Liver (tissue), 8 donors: ENCODE measurements at regions not wholly inside any gene's neighbourhood (a gene's known extent, or its start where the extent isn't known, plus 50 kb on each side); places are given as distances from the start of the nearest gene placed in this dataset.

ENCODE experiments used
- DNase-seq: peaks from one replicate; pipeline ENCODE4 v3.0.0-alpha.2; 2017; ENCODE audit warnings: low spot score
- H3K27ac ChIP-seq, 2 donors: one replicate each; pipeline ENCODE4 v1.7.0; 2013; ENCODE audit warnings: inconsistent platforms in 2 of 2, low read length in 2 of 2, control low read depth in 1 of 2, low read depth in 1 of 2, mild to moderate bottlenecking in 1 of 2
- H3K27me3 ChIP-seq, 4 donors: one replicate each; pipeline versions ENCODE4 v1.6.1 to v1.7.0; 2013; ENCODE audit warnings: low read length in 3 of 4, inconsistent platforms in 1 of 4, mild to moderate bottlenecking in 1 of 4, moderate library complexity in 1 of 4; ENCODE audit not compliant: control insufficient read depth in 4 of 4, insufficient read depth in 4 of 4
- H3K36me3 ChIP-seq, 4 donors: one replicate each; pipeline versions ENCODE4 v1.6.1 to v1.7.0; 2013; ENCODE audit warnings: low read length in 3 of 4, mild to moderate bottlenecking in 3 of 4, low read depth in 1 of 4, moderate library complexity in 1 of 4; ENCODE audit not compliant: control insufficient read depth in 4 of 4, insufficient read depth in 3 of 4
- H3K4me1 ChIP-seq, 4 donors: one replicate each; pipeline versions ENCODE4 v1.6.1 to v1.7.0; 2013; ENCODE audit warnings: low read length in 3 of 4, mild to moderate bottlenecking in 3 of 4, moderate library complexity in 1 of 4; ENCODE audit not compliant: control insufficient read depth in 4 of 4, insufficient read depth in 4 of 4
- H3K4me3 ChIP-seq, 3 donors: one replicate each; pipeline versions ENCODE4 v1.6.1 to v1.7.0; 2013; ENCODE audit warnings: low read length in 3 of 3, control low read depth in 1 of 3, low read depth in 1 of 3, mild to moderate bottlenecking in 1 of 3
- H3K9ac ChIP-seq, 2 donors: one replicate each; pipeline ENCODE4 v1.7.0; 2013; ENCODE audit warnings: low read length in 2 of 2, mild to moderate bottlenecking in 2 of 2, moderate library complexity in 2 of 2, control low read depth in 1 of 2, low read depth in 1 of 2
- H3K9me3 ChIP-seq, 4 donors: one replicate each; pipeline versions ENCODE4 v1.6.1 to v1.7.0; 2013; ENCODE audit warnings: low read length in 3 of 4; ENCODE audit not compliant: control insufficient read depth in 4 of 4
- ATF3 ChIP-seq: IDR thresholded peaks from 2 replicates; pipeline ENCODE4 v1.6.1; 2016; ENCODE audit warnings: antibody characterized with exemption
- CTCF ChIP-seq: fragments of 150-350 bp; IDR thresholded peaks from 2 replicates; pipeline ENCODE4 v1.5.1; 2017; ENCODE audit warnings: improper control_type of control experiment, low read depth, low read length; ENCODE audit not compliant: missing input control
- EGR1 ChIP-seq, 2 donors: IDR thresholded peaks; 2 replicates each; pipeline ENCODE4 v1.6.1; 2016 to 2018; ENCODE audit warnings: antibody characterized with exemption in 2 of 2, low read depth in 2 of 2
- FOXA1 ChIP-seq: IDR thresholded peaks from 2 replicates; pipeline ENCODE4 v1.6.1; 2016; ENCODE audit warnings: antibody characterized with exemption
- FOXA2 ChIP-seq: IDR thresholded peaks from 2 replicates; pipeline ENCODE4 v1.6.1; 2016; ENCODE audit warnings: antibody characterized with exemption
- GABPA ChIP-seq, 2 donors: IDR thresholded peaks in 1 of 2; conservative IDR thresholded peaks in 1 of 2; 2 replicates each; pipeline ENCODE4 v1.6.1; 2016; ENCODE audit warnings: antibody characterized with exemption in 2 of 2, mild to moderate bottlenecking in 1 of 2, moderate library complexity in 1 of 2
- HNF4A ChIP-seq, 2 donors: conservative IDR thresholded peaks; 2 replicates each; pipeline ENCODE4 v1.6.1; 2016; ENCODE audit warnings: antibody characterized with exemption in 2 of 2, mild to moderate bottlenecking in 2 of 2
- HNF4G ChIP-seq: IDR thresholded peaks from 2 replicates; pipeline ENCODE4 v1.6.1; 2016; ENCODE audit warnings: antibody characterized with exemption
- JUND ChIP-seq, 2 donors: IDR thresholded peaks; 2 replicates each; pipeline ENCODE4 v1.6.1; 2016; ENCODE audit warnings: antibody characterized with exemption in 2 of 2
- MAX ChIP-seq: IDR thresholded peaks from 2 replicates; pipeline ENCODE4 v1.6.1; 2016; ENCODE audit warnings: antibody characterized with exemption
- NR2F2 ChIP-seq: IDR thresholded peaks from 2 replicates; pipeline ENCODE4 v1.6.1; 2016; ENCODE audit warnings: antibody characterized with exemption
- RAD21 ChIP-seq, 2 donors: IDR thresholded peaks; 2 replicates each; pipeline ENCODE4 v1.6.1; 2016; ENCODE audit warnings: antibody characterized with exemption in 2 of 2, mild to moderate bottlenecking in 2 of 2
- REST ChIP-seq: IDR thresholded peaks from 2 replicates; pipeline ENCODE4 v1.6.1; 2016; ENCODE audit warnings: antibody characterized with exemption, mild to moderate bottlenecking
- RXRA ChIP-seq, 2 donors: IDR thresholded peaks; 2 replicates each; pipeline ENCODE4 v1.6.1; 2017 to 2018; ENCODE audit warnings: antibody characterized with exemption in 2 of 2, mild to moderate bottlenecking in 1 of 2
- SP1 ChIP-seq: IDR thresholded peaks from 2 replicates; pipeline ENCODE4 v1.6.1; 2018; ENCODE audit warnings: antibody characterized with exemption, mild to moderate bottlenecking
- TAF1 ChIP-seq: conservative IDR thresholded peaks from 2 replicates; pipeline ENCODE4 v1.6.1; 2016; ENCODE audit warnings: antibody characterized with exemption, mild to moderate bottlenecking
- YY1 ChIP-seq: IDR thresholded peaks from 2 replicates; pipeline ENCODE4 v1.6.1; 2016; ENCODE audit warnings: antibody characterized with exemption, mild to moderate bottlenecking
- ZBTB33 ChIP-seq: IDR thresholded peaks from 2 replicates; pipeline ENCODE4 v1.6.1; 2016; ENCODE audit warnings: antibody characterized with exemption
- WGBS: extraction: QIAGEN DNeasy Blood & Tissue Kit; methylation state at CpG from one replicate; pipeline ENCODE4 v1.1.7; 2013; 5-methylcytosine and 5-hydroxymethylcytosine counted together
- donor health status: healthy.
- donor health status: healthy.
- donor health status: healthy.
- donor health status: healthy.
- donor health status: healthy.

GRCh38 chr2:217325816-217326215 lies 466.0 kb upstream of the TNP1 start (continued):
- TF ChIP-seq REST, result no peak

- H3K27ac ChIP-seq, result no peak overlapping the region
- H3K4me3 ChIP-seq, result no peak overlapping the region
- H3K36me3 ChIP-seq, result no peaks in the 10 kb centered on the region
- DNase-seq, result no peak
- no peaks in the 10 kb centered on the region for H3K9me3 ChIP-seq
- H3K4me1 ChIP-seq, result no peaks in the 10 kb centered on the region
- H3K9ac ChIP-seq, result no peak overlapping the region
- TF ChIP-seq EGR1 (IDR thresholded peaks at IDR 0.05; ENCODE audit: low read depth in 2 of 2) (no peak), FOXA1 (no peak), RXRA (IDR thresholded peaks at IDR 0.05) (no peak), SP1 (no peak), HNF4A (conservative IDR thresholded peaks at IDR 0.05) (no peak), REST (no peak), JUND (IDR thresholded peaks at IDR 0.05) (no peak), TAF1 (no peak), GABPA (IDR thresholded peaks at IDR 0.05 in 1 of 2, conservative IDR thresholded peaks at IDR 0.05 in 1 of 2) (no peak), ATF3 (no peak), CTCF (no peak), FOXA2 (no peak), YY1 (no peak), ZBTB33 (no peak), NR2F2 (no peak), RAD21 (IDR thresholded peaks at IDR 0.05) (no peak), MAX (no peak), HNF4G (no peak)
- 61% methylated on average over 2 of the region's 2 CpGs for whole genome bisulfite sequencing
- no peaks in the 10 kb centered on the region for H3K27me3 ChIP-seq
Observed at GRCh38 chr2:217325251-217325650, 465.4 kb upstream of the TNP1 start.
